Endothelial cell of umbilical vein (primary cell): ENCODE measurements at regions not wholly inside any gene's neighbourhood (a gene's known extent, or its start where the extent isn't known, plus 50 kb on each side); places are given as distances from the start of the nearest gene placed in this dataset.
"Not testable (repeated sequence)": the region's sequence is repeated elsewhere in the genome, so short reads cannot be mapped to it uniquely, and the experiment has no call there.

Source experiments
- EZH2 ChIP-seq: IDR thresholded peaks from 2 replicates; pipeline ENCODE4 v1.6.1; 2012; ENCODE audit warnings: borderline replicate concordance, low read depth, mild to moderate bottlenecking, moderate library complexity, low read length, inconsistent platforms; ENCODE audit not compliant: severe bottlenecking
- FOS ChIP-seq: IDR thresholded peaks from 2 replicates; pipeline ENCODE4 v1.6.1; 2011; ENCODE audit warnings: mild to moderate bottlenecking, low read length, moderate library complexity, borderline replicate concordance; ENCODE audit not compliant: insufficient read depth
- JUN ChIP-seq: IDR thresholded peaks from 2 replicates; pipeline ENCODE4 v1.6.1; 2011; ENCODE audit warnings: borderline replicate concordance, low read depth; ENCODE audit not compliant: insufficient read length, insufficient read depth
- POLR2A ChIP-seq: IDR thresholded peaks from 2 replicates; pipeline ENCODE4 v1.6.1; 2012; ENCODE audit warnings: low read depth, mild to moderate bottlenecking, control low read depth, low read length
- POLR2AphosphoS5 ChIP-seq: IDR thresholded peaks from 2 replicates; pipeline ENCODE4 v1.6.1; 2012; ENCODE audit warnings: low read depth, mild to moderate bottlenecking, control low read depth, low read length, moderate library complexity; ENCODE audit not compliant: insufficient read depth
- TF ChIP-seq, protein P1 (sequence below), 2 donors: IDR thresholded peaks; 1 replicate in 1 of 2; 2 replicates in 1 of 2; pipeline ENCODE4 v1.5.1; 2011; ENCODE audit warnings: low read length in 2 of 2, mild to moderate bottlenecking in 2 of 2, moderate library complexity in 2 of 2, control low read depth in 1 of 2, inconsistent platforms in 1 of 2, low read depth in 1 of 2; ENCODE audit not compliant: insufficient read depth in 1 of 2; ENCODE audit errors: extremely low read depth in 1 of 2
- TF ChIP-seq, protein P2 (sequence below): IDR thresholded peaks from 2 replicates; pipeline ENCODE4 v1.6.1; 2011; ENCODE audit not compliant: insufficient read depth, insufficient read length

DNA sequence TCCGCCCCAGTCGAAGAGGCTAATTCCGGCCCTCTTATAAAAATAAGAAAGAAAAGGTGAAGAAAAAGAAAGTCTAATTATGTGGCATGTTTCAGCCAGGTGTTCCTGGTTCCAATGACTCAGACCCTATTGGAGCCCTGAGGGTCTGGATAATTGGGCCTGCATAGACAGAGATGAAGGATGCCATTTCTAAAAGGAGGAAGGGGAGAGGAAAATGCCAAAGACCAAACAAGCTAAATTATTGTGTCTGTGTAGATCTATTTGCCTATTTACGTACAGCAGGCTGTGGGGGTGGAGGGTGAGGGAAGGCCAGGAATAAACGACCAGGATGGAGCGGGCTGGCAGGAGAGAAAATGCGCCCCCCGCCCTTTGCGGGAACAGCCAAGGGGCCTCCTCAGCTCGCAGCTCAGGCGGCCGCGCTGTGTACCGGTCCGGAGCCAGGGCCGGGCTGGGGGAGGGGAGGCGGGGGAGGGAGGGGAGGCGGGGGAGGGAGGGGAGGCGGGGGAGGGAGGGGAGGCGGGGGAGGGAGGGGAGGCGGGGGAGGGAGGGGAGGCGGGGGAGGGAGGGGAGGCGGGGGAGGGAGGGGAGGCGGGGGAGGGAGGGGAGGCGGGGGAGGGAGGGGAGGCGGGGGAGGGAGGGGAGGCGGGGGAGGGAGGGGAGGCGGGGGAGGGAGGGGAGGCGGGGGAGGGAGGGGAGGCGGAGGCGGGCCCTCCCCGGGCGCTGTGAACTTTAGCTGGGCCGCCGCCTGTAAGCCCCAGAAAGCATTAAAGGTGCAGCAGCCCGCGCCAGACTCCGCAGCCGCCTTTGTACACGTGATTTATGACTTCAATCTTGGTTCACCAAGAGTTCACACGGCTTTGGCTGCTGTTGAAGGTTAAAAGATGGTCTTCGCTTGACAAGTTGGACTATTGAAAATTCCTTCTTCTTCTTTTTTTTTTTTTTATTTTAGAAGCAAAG lies 113.0 kb upstream of the FOXD4L5 start:
- TF ChIP-seq POLR2A, EZH2, FOS, POLR2AphosphoS5, JUN: not testable (repeated sequence)
- TF ChIP-seq, protein P1, sequence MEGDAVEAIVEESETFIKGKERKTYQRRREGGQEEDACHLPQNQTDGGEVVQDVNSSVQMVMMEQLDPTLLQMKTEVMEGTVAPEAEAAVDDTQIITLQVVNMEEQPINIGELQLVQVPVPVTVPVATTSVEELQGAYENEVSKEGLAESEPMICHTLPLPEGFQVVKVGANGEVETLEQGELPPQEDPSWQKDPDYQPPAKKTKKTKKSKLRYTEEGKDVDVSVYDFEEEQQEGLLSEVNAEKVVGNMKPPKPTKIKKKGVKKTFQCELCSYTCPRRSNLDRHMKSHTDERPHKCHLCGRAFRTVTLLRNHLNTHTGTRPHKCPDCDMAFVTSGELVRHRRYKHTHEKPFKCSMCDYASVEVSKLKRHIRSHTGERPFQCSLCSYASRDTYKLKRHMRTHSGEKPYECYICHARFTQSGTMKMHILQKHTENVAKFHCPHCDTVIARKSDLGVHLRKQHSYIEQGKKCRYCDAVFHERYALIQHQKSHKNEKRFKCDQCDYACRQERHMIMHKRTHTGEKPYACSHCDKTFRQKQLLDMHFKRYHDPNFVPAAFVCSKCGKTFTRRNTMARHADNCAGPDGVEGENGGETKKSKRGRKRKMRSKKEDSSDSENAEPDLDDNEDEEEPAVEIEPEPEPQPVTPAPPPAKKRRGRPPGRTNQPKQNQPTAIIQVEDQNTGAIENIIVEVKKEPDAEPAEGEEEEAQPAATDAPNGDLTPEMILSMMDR (IDR thresholded peaks at IDR 0.05; ENCODE audit: extremely low read depth in 1 of 2, insufficient read depth in 1 of 2, low read depth in 1 of 2, low read length in 2 of 2), result not testable (repeated sequence)
- TF ChIP-seq, protein P2, sequence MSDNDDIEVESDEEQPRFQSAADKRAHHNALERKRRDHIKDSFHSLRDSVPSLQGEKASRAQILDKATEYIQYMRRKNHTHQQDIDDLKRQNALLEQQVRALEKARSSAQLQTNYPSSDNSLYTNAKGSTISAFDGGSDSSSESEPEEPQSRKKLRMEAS, result not testable (repeated sequence)
